ENCODE measurements at regions not wholly inside any gene's neighbourhood (a gene's known extent, or its start where the extent isn't known, plus 50 kb on each side); places are given as distances from the start of the nearest gene placed in this dataset.

DNA sequence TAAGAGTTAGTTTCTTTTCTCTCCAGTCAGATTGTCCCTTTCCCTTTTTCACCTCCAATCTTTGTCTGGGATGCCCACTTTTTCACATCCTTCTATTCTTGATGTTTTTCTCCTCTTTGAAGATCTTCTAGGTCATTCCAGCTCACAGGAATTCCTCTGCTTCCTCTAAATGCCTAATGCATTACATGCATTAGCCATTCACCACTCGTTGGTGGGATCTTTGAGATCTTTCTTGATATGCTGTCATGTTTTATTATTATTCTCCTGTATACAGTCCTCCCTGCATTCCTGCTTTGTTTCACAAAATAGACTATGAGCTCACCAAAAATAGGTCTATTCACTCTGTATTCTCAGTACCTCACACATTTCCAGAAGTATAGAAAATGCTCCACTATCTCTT, 129.0 kb downstream of the LYPLAL1 start:
- DNase-seq (ENCODE audit: extremely low read depth in 1 of 11, low read depth in 9 of 11, low spot score in 4 of 11): no peak

DNA sequence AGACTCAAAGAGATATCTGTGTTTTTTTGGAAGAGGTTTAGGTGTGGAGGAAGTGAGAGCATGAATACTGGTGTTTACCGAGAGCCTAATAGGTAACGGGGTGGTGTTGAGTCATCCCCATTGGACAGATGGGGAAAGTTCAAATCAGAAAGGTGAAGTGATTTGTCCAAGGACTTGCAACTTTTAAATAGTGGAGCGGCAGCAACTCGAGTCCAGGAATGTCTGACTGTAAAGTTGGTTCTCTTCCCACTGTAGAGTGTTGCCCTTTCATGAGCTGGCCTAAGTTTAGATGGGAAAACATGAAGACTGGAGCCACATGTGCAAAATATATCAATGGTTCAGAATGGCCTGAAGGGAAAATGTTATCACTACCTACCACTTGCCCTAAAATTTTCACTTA, 125.7 kb downstream of the LYPLAL1 start:
- no peak for DNase-seq (ENCODE audit: extremely low read depth in 1 of 11, low read depth in 9 of 11, low spot score in 4 of 11)

DNA sequence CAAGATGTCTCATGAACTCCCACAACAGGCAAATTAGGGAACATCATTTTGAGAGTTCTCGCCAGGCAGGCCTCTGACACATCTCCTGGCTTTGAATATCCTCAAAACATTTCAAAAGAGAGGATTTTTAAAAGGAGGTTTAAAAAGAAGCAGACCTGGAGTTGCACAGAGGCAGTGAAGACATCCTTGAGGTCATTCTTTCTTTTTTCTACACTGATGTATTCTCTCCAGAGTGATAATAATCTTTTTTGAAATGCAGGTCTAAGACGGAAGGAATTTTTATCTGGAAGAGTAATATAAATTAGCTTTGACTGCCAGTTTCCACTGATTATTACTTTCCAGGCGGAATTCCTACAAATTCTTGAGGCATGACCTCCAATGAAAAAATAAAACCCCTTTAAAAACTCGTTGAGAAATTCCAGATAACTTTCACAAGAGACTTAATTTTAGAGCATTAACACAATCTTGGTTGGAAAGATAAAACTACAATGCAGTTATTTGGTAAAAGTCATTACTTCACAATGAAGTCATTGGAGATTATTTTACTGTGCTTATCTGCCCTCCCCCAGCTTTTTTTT, 125.0 kb downstream of the LYPLAL1 start:
- no peak for DNase-seq (ENCODE audit: extremely low read depth in 1 of 11, low read depth in 9 of 11, low spot score in 4 of 11)

DNA sequence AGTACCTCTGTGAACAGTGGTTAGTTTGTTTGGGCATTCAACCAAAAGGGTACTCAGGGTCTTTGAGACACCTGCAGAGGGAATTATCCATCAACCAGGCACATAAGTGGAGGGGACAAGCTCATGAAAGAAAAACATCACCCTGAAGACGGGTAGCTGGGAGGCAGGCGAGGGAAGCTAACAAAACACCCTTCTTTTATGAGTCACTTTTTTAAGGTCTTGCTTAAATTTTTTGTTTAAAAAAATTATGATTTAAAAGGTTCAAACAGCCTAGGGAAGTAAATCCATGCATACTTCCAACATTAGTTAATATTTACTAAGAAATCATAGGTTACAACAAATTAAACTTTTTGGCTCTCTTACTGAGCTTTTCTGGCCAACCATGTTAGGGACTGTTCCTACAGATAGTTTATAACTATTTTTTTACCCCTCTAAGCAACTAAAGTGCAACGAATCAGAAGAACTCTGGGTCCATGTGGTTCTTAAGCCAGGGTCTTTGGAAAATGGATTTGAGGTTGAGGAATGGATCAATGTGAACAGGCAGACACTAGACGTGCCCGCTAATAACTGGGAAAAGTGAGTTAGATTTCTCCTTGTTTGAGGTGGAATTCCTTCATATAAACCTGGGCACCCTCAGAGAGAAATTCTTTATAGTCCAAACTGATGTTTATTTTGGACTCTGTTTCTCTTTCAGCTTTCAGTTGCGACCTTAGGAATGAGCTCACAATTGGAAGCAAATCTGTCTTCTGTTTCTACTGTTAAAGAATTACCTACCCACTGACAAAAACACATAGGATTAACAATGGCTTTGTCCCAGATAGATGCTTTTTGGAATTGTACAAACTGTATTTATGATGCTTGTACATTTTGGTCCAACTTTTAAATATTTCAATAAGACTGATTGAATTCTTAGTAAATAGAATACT, 123.0 kb downstream of the LYPLAL1 start:
- DNase-seq (ENCODE audit: extremely low read depth in 1 of 11, low read depth in 9 of 11, low spot score in 4 of 11): no peak

GRCh38 chr1:219294251-219294650, 120.6 kb downstream of the LYPLAL1 start:
- no peak for DNase-seq (ENCODE audit: extremely low read depth in 1 of 11, low read depth in 9 of 11, low spot score in 4 of 11)

DNA sequence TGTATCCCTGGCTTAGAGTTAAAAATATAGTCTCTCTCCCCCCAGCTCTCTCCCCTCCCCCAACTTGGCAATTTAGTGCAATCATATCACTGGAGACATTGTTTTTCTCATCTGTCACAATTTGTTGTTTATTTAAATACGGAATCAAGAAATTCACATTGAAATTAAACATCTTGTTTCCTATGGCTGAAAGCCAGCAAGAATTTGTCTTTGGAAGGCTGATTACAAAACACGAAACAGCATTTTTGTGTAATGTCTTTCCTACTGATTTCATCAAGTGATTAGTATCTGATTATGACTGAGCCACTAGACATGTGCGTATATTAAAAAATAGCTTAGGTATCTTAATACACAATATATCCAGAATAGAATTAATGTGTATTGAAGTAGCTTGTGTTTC, 119.7 kb downstream of the LYPLAL1 start:
- no peak for DNase-seq (ENCODE audit: extremely low read depth in 1 of 11, low read depth in 9 of 11, low spot score in 4 of 11)

DNA sequence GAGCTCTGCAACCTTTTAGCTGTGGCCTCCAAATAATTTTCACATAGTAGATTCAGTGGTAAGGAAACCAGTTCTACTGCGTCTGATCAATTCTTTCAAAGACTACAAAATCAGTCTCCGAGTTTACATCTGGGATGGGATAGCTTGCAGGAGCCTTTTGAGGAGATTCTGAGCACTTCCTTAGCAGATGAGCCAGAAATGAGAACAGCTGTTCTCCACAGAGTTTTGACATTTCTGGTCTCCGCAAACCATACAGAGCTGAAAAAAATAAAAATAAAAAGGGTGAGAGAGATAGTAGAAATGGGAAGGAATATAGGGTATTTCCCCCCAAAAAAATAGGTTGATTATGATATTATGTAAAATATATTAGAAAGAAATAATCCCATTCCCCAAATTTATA, 119.3 kb downstream of the LYPLAL1 start:
- DNase-seq (ENCODE audit: extremely low read depth in 1 of 11, low read depth in 9 of 11, low spot score in 4 of 11): no peak

GRCh38 chr1:219292341-219292740, 118.7 kb downstream of the LYPLAL1 start:
- no peak for DNase-seq (ENCODE audit: extremely low read depth in 1 of 11, low read depth in 9 of 11, low spot score in 4 of 11)

- DNase-seq (ENCODE audit: extremely low read depth in 1 of 11, low read depth in 9 of 11, low spot score in 4 of 11): no peak
These were observed 115.5 kb downstream of the LYPLAL1 start for GRCh38 chr1:219289171-219289570.

DNA sequence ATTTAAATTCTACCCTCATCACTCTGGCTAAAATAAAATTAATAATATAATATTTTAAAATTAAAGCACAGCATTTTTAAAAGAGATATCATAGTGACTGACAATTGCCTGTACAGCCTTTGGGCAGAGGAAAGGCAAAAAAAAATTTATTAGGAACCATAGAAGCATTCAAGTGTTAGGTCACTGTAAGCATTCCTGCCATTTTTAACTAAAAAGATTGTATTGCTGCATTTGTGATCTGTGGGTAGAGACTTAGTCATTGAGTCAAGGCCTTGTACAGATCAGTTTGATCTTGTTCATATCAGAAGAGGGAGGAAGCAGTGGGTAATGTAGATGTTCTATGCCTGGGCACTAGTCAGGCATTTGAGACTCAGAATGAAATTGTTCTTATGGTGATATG, 109.9 kb downstream of the LYPLAL1 start:
- no peak for DNase-seq (ENCODE audit: extremely low read depth in 1 of 11, low read depth in 9 of 11, low spot score in 4 of 11)

DNA sequence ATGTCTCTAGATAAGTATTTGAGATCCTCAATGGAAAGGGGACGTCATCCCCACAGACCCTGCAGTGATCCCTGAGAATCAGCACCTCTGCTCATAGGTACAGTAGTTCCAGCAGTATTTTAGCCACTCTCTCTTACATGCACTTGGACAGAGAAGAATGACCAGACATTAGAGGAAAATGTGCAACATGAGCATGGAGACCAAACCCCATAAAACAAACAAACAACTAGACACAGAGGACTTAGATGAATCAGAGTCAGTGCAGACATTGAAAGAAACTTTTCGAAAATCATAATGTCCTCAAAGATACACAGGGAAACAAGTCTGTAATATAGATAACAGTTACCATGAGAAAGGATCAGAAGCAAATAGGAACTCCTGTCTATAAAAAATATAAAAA, 108.2 kb downstream of the LYPLAL1 start:
- DNase-seq (ENCODE audit: extremely low read depth in 1 of 11, low read depth in 9 of 11, low spot score in 4 of 11): no peak

DNA sequence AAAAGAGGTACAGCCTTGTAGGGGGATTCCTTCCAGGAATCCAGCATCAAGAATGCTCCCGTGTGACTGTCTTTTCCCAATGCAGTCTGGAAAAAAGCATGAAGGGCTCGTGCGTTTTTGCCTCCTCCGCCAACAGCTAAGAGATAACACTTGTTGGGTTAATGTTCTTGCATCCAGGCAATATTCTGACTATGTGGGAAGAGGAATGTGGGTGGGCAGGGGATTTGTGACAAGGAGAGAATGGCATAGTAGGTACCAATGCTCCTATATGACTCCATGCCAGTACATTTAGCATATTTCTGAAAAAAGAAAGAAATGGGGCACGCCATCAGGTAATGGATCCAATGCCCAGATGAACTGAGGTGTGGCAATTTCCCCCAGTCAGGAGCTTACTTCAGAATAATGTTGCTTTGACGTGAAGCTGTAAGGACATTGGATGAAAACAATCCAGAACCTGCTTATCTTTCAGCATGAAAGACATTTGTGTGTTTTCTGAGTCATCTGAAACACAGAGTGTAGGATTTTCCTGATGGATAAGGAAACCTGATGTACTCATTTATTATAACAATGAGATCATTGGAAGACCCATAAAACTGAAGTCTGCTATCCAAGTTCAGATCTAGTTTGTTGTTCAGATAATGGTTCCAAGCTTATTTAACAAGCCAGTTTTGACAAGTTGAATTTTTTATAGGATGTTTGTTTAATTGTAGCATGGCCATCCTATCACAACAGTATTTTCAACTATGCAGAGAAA, 105.5 kb downstream of the LYPLAL1 start:
- no peak for DNase-seq (ENCODE audit: extremely low read depth in 1 of 11, low read depth in 9 of 11, low spot score in 4 of 11)

DNA sequence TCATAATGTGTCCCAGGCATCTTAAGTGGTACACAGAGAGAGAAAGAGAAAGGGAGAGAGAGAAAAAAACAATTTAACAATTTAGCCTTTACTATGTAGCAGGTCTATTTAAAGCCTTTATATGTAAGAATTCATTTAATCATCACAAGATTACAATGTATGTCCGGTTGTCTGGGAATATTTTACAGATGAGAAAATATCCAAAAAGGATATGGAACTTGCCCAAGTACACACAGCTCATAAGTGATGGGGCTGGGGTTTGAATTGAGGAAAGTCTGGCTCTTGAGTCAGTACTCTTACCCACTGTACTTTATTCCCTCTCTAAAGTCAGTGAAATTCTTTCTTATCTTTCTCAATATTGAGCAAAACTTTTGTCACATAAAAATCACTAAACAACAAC, 104.6 kb downstream of the LYPLAL1 start:
- DNase-seq (ENCODE audit: extremely low read depth in 1 of 11, low read depth in 9 of 11, low spot score in 4 of 11): no peak

DNA sequence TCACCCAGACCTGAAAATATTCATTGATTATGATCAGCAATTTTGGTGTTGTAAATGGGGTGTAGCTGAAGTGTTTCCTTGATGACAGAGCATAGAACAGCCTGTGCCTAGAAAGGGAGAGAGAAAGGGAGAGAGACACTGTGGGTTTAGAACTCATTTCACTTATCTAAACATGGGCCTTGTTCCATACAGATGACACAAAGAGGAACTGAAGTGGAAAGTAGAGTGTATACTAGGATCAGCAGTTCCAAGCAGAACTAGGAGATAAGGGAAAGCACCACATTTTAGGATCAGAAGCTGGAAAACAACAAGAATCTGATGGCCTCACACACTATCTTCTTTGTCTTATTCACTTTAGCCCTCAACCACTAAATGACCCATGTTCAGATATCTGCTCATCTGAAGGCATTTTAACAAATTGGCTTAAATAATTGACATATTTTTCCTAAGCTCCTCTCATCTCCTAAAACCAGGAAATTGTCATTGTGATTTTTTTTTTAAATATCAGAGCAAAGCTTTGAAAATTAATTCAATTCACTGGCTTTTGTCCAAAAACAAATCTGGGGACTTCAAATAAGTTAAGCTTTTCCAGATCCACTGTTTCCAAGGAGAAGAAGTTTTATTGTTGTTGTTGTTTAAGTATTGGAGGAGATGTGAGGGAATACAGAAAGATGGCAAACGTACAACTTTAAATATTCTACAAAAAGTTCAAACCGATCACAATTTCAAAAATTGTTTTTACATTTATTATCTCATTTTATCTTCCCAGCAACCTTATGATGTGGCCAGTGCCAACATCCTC, 103.8 kb downstream of the LYPLAL1 start:
- DNase-seq (ENCODE audit: extremely low read depth in 1 of 11, low read depth in 9 of 11, low spot score in 4 of 11): no peak

DNA sequence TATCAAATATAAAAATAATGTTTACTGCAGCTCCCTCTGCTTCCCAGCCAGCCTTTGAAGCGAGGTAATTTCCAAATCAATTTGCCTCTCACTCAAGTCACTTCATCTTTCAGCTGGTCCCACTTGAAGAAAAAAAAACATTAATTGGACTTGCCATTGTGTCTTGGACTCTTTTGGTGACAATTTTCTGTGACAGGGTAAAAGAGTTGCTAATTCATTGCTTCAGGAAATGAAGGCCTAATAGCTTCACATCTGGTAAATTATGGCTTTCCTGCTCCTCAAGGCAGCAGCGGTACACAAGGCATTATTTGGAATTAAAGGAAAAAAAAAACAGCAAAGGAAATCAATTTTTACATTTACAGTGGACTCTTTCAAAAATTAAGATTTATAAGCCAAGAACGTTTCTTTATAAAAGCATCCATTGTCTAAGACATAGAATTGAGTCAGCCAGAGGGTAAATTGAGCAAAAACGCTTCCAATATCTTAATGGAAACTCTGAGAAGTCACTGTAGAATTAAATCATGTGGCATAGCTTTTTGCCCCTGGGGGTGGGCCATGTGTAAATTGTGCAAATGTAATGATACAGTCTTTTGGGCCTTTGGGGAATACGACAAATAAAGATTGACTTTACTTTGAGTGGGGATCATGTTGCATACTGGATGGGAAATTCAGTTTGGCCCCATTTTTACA, 102.5 kb downstream of the LYPLAL1 start:
- DNase-seq (ENCODE audit: extremely low read depth in 1 of 11, low read depth in 9 of 11, low spot score in 4 of 11): no peak

- no peak for DNase-seq (ENCODE audit: extremely low read depth in 1 of 11, low read depth in 9 of 11, low spot score in 4 of 11)
These were observed 99.5 kb downstream of the LYPLAL1 start for GRCh38 chr1:219273088-219273686.

GRCh38 chr1:219271818-219272535, 98.3 kb downstream of the LYPLAL1 start:
- DNase-seq (ENCODE audit: extremely low read depth in 1 of 11, low read depth in 9 of 11, low spot score in 4 of 11): no peak

DNA sequence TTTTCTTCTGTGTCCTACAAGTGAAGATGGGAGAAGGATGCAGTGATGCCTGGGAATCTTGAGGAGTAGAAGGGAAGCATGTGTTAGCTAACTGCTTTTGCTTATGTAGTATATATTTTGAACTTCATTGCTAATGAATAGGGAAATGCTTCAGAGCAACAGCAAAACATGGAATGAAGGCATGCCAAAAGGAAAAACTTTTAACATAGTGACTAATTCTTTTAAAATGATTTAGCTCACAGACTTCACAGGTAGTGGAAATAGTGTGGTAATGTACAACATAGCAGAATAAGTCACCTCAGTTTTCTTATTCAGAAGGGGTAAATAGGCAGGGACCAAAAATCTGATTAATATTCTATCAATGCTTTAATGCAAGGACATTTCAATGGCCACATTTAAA, 95.5 kb downstream of the LYPLAL1 start:
- no peak for DNase-seq (ENCODE audit: extremely low read depth in 1 of 11, low read depth in 9 of 11, low spot score in 4 of 11)
